Thoracic aorta (tissue), 2 donors: ENCODE measurements at regions not wholly inside any gene's neighbourhood (a gene's known extent, or its start where the extent isn't known, plus 50 kb on each side); places are given as distances from the start of the nearest gene placed in this dataset.
"Not testable (repeated sequence)": the region's sequence is repeated elsewhere in the genome, so short reads cannot be mapped to it uniquely, and the experiment has no call there.

Experiments
- ATAC-seq: fragments of 150-250 bp; one replicate; pipeline ENCODE4 v1.8.0; 2017; ENCODE audit warnings: low read depth; ENCODE audit not compliant: insufficient number of reproducible peaks, low FRiP score
- DNase-seq: peaks from one replicate; pipeline ENCODE4 v3.0.0-alpha.2; 2020; ENCODE audit warnings: low spot score
- H3K27ac ChIP-seq, 2 donors: fragments of 200-600 bp; sonication (generic); 1 replicate in 1 of 2; 2 replicates in 1 of 2; pipeline ENCODE4 v1.5.1; 2016; ENCODE audit warnings: mild to moderate bottlenecking in 2 of 2, moderate library complexity in 2 of 2
- H3K27me3 ChIP-seq: fragments of 200-600 bp; sonication (generic); replicated peaks from 2 replicates; pipeline ENCODE4 v1.6.0; 2016; ENCODE audit warnings: mild to moderate bottlenecking; ENCODE audit not compliant: insufficient read depth
- H3K36me3 ChIP-seq: fragments of 200-600 bp; sonication (generic); one replicate; pipeline ENCODE4 v1.5.1; 2016
- H3K4me1 ChIP-seq, 2 donors: fragments of 200-600 bp; sonication (generic); 1 replicate in 1 of 2; 2 replicates in 1 of 2; pipeline versions ENCODE4 v1.5.1 to v1.6.0; 2016; ENCODE audit warnings: low read depth in 2 of 2, mild to moderate bottlenecking in 1 of 2; ENCODE audit not compliant: control insufficient read depth in 1 of 2
- H3K4me3 ChIP-seq: fragments of 200-600 bp; sonication (generic); 2 replicates; pipeline ENCODE4 v1.5.1; 2016; ENCODE audit warnings: mild to moderate bottlenecking
- H3K9me3 ChIP-seq: fragments of 200-600 bp; sonication (generic); 2 replicates; pipeline ENCODE4 v1.5.1; 2016
- TF ChIP-seq, protein P1 (sequence below): fragments of 200-600 bp; sonication (generic); IDR thresholded peaks from one replicate; pipeline ENCODE4 v1.5.1; 2019; ENCODE audit warnings: antibody characterized with exemption

DNA sequence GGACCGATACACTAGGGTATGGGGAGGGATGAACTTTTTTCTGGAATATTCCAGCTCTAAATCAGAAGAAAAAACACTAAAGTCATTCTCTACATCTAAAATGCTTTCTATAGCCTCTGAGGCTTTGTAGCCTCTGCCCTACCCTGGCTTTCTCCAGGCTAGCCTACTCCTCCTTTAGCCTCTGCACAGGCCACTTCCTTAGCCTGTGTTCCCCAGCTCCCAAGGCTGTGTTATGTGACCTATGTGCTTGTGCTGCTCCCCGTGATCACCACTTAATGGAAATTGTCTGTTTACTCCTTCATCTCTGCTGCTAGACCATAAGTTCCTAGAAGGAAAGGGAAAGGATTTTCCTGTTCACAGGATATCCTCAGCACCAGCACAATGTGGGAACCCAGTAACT, 92.8 kb downstream of the SEC16B start:
- no peak for ATAC-seq
- H3K27ac ChIP-seq: no peak overlapping the region
- H3K4me1 ChIP-seq: no peaks in the 10 kb centered on the region
- no peak overlapping the region for H3K4me3 ChIP-seq
- H3K9me3 ChIP-seq: no peaks in the 10 kb centered on the region
- TF ChIP-seq, protein P1, sequence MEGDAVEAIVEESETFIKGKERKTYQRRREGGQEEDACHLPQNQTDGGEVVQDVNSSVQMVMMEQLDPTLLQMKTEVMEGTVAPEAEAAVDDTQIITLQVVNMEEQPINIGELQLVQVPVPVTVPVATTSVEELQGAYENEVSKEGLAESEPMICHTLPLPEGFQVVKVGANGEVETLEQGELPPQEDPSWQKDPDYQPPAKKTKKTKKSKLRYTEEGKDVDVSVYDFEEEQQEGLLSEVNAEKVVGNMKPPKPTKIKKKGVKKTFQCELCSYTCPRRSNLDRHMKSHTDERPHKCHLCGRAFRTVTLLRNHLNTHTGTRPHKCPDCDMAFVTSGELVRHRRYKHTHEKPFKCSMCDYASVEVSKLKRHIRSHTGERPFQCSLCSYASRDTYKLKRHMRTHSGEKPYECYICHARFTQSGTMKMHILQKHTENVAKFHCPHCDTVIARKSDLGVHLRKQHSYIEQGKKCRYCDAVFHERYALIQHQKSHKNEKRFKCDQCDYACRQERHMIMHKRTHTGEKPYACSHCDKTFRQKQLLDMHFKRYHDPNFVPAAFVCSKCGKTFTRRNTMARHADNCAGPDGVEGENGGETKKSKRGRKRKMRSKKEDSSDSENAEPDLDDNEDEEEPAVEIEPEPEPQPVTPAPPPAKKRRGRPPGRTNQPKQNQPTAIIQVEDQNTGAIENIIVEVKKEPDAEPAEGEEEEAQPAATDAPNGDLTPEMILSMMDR: no peak
- no peaks in the 10 kb centered on the region for H3K36me3 ChIP-seq
- no peaks in the 10 kb centered on the region for H3K27me3 ChIP-seq
- no peak for DNase-seq

- ATAC-seq: no peak
- Histone ChIP-seq H3K9me3 (no peaks in the 10 kb centered on the region), H3K4me1 (no peaks in the 10 kb centered on the region), H3K36me3 (no peaks in the 10 kb centered on the region), H3K27ac (no peak overlapping the region), H3K27me3 (no peaks in the 10 kb centered on the region), H3K4me3 (no peak overlapping the region)
- TF ChIP-seq, protein P1: no peak
- DNase-seq: no peak
Observed at GRCh38 chr1:177873238-177873637, 96.6 kb downstream of the SEC16B start.

- H3K27me3 ChIP-seq: no peaks in the 10 kb centered on the region
- DNase-seq: no peak
- TF ChIP-seq, protein P1: no peak
- H3K27ac ChIP-seq: no peak overlapping the region
- H3K4me1 ChIP-seq: no peaks in the 10 kb centered on the region
- no peak for ATAC-seq
- H3K9me3 ChIP-seq: no peaks in the 10 kb centered on the region
- no peak overlapping the region for H3K4me3 ChIP-seq
- H3K36me3 ChIP-seq: no peaks in the 10 kb centered on the region
Observed at GRCh38 chr1:177872308-177872900, 97.5 kb downstream of the SEC16B start.

DNA sequence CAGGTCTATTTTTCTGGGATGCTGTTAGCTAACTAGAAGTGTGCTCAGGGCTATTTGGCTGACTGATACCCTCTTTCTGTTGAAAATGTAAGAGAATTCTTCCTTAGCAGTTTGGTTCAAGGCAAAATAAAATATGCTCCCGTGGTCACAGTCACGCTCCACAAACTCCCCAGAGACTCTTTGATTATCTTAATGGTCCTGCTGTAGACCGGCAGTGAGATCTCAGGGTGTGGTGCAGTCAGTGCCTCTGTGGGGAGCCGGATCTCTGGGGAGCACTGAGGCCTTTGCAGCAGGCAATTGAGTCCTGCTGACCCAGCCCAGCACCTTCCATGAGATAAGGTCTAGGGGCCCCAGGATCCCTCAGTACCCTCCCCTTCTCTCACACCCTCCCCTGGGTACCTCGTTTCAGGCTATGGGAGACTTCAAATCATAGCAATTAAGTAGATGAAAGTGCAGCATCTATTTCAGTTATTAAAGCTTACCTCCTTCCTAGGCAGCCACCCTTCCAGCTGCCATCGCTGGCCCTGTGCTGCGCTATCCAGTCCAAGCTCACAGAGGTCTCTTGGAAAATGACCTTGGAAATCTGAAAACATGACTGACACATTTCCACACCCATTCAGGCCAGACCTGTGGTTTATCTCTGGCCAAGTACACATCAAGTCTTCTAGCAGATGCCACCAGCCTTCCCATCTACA, 98.1 kb downstream of the SEC16B start:
- TF ChIP-seq, protein P1: no peak
- ATAC-seq: no peak

DNA sequence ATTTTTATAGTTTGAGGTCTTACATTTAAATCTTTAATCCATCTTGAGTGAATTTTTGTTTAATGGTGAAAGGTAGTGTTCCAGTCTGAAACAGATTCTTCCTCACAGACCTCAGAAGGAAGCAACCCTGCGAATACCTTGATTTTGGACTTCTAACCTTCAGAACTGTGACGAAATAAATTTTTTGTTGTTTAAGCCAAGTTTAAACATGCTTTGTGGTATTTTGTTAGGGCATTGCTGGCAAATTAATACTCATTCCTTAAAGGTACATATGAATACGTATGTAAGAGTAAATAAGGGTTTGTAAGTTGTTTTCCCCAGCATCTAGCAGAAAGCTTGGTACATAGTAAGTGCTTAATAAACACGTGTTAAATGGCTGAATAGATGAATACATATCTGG, 100.3 kb downstream of the SEC16B start:
- no peaks in the 10 kb centered on the region for H3K36me3 ChIP-seq
- no peaks in the 10 kb centered on the region for H3K27me3 ChIP-seq
- DNase-seq: no peak
- H3K27ac ChIP-seq: no peak overlapping the region
- H3K4me3 ChIP-seq: no peak overlapping the region
- no peak for ATAC-seq
- H3K9me3 ChIP-seq: no peaks in the 10 kb centered on the region
- H3K4me1 ChIP-seq: no peaks in the 10 kb centered on the region
- TF ChIP-seq, protein P1: no peak

More for the DNA sequence above, 98.1 kb downstream of the SEC16B start:
- no peak for DNase-seq
- H3K27me3 ChIP-seq: no peaks in the 10 kb centered on the region
- H3K4me3 ChIP-seq: no peak overlapping the region
- no peak overlapping the region for H3K27ac ChIP-seq
- H3K4me1 ChIP-seq: no peaks in the 10 kb centered on the region
- no peaks in the 10 kb centered on the region for H3K36me3 ChIP-seq
- no peaks in the 10 kb centered on the region for H3K9me3 ChIP-seq

DNA sequence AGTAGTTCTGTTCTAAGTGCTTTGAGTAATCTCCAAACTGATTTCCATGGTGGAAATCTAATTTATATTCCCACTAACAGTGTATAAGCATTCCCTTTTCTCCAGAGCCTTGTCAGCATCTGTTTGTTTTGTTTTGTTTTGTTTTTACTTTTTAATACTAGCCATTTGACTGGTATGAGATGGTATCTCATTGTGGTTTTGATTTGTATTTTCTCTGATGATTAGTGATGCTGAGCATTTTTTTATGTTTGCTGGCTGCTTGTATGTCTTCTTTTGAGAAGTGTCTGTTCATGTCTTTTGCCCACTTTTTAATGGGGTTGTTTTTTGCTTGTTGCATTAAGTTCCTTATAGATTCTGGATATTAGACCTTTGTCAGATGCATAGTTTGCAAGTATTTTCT, 100.8 kb downstream of the SEC16B start:
- not testable (repeated sequence) for H3K4me3 ChIP-seq, H3K4me1 ChIP-seq, H3K27me3 ChIP-seq, ATAC-seq, H3K9me3 ChIP-seq, DNase-seq, H3K27ac ChIP-seq, H3K36me3 ChIP-seq
